ENCODE measurements at regions not wholly inside any gene's neighbourhood (a gene's known extent, or its start where the extent isn't known, plus 50 kb on each side); places are given as distances from the start of the nearest gene placed in this dataset.

- TF ChIP-seq FOXM1 (IDR thresholded peaks at IDR 0.05; ENCODE audit: low read depth, low read length) (no peak), CEBPB (IDR thresholded peaks at IDR 0.05; ENCODE audit: borderline replicate concordance in 1 of 2, low read depth in 2 of 2, low read length in 2 of 2) (no peak), MEF2A (IDR thresholded peaks at IDR 0.05; ENCODE audit: insufficient read depth, low read depth, low read length) (no peak), RUNX3 (IDR thresholded peaks at IDR 0.05; ENCODE audit: low read length) (no peak), PAX8 (IDR thresholded peaks at IDR 0.05) (no peak)
Observed at GRCh38 chr1:72662918-72663317, 380.6 kb upstream of the NEGR1 start (continued).

DNA sequence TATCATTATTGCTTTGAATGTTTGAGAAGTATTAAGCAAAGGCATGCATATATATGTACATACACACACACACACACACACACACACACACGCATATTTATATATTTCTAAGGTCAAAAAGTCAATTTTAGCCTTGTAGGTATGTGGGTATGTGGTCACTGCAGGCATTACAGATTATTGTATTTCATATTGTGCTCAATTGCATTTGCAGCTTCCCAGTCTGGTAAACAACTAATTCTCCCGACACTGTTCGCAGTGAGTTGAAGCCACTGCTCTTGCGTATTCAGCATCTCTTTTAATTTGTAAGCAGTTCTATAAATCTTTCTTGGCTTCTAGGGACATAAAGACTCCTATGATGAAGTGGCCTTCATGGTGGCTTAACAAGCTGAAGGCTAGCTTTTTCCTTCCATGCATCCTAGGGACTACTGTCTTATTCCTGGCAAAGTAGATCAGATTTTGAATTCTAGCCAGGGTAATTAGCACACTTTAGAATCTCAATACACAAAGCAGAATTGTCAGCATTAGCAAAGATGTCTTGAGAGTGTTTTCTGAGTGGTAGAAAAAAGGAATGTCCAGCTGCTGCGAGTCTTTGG is 368.6 kb upstream of the NEGR1 start:
- 50% methylated on average over 5 of the region's 5 CpGs for WGBS (ENCODE audit: insufficient coverage, insufficient replicate concordance, low lambda C conversion rate, missing lambda C conversion rate)
- H2AFZ ChIP-seq (ENCODE audit: control insufficient read depth, low read depth, low read length), result no peak overlapping the region
- no peak overlapping the region for H3K4me2 ChIP-seq (ENCODE audit: control insufficient read depth, insufficient read depth)
- no peaks in the 10 kb centered on the region for H4K20me1 ChIP-seq (ENCODE audit: control insufficient read depth, insufficient read depth)
- no peak for ATAC-seq
- FAIRE-seq, result no peak
- intact Hi-C loops (cut with micrococcal nuclease; ENCODE audit: unreplicated experiment) (no loop called here), in situ Hi-C loops (cut with MboI) (no loop called here)
- H3K9me3 ChIP-seq (replicated peaks; ENCODE audit: control insufficient read depth, insufficient read depth, low read length), result no peaks in the 10 kb centered on the region
- POLR2A ChIA-PET, result no interaction called here
- no peaks in the 10 kb centered on the region for H3K79me2 ChIP-seq (ENCODE audit: control insufficient read depth, insufficient read depth, low read length)
- no peak for DNase-seq (ENCODE audit: low read depth, low spot score)
- BruUV-seq (replicated peaks), result no TSS peak
- no peak overlapping the region for H3K9ac ChIP-seq (ENCODE audit: control insufficient read depth, insufficient read depth, low read length)
- no peak for TF ChIP-seq RFX5 (IDR thresholded peaks at IDR 0.05; ENCODE audit: low read depth, low read length)
- TF ChIP-seq FOXM1 (IDR thresholded peaks at IDR 0.05; ENCODE audit: low read depth, low read length), result no peak
- TF ChIP-seq ESRRA (IDR thresholded peaks at IDR 0.05; ENCODE audit: low read length), result no peak
- no peak for TF ChIP-seq TCF7 (IDR thresholded peaks at IDR 0.05; ENCODE audit: borderline replicate concordance)
- TF ChIP-seq KLF5 (IDR thresholded peaks at IDR 0.05; ENCODE audit: partially characterized antibody), result no peak
- TF ChIP-seq CREM (IDR thresholded peaks at IDR 0.05; ENCODE audit: low read depth), result no peak
- TF ChIP-seq ZZZ3 (IDR thresholded peaks at IDR 0.05; ENCODE audit: control insufficient read depth, insufficient read length, low read depth), result no peak
- no peak for TF ChIP-seq CHD4 (IDR thresholded peaks at IDR 0.05)
- no peak for TF ChIP-seq CBFB (IDR thresholded peaks at IDR 0.05; ENCODE audit: low read depth)
- TF ChIP-seq BCL11A (IDR thresholded peaks at IDR 0.05; ENCODE audit: low read depth, low read length), result no peak
- H3K27ac ChIP-seq (ENCODE audit: control insufficient read depth, insufficient read depth), result no peak overlapping the region
- no peak overlapping the region for H3K4me3 ChIP-seq
- H3K27me3 ChIP-seq (replicated peaks in 1 of 2; ENCODE audit: control insufficient read depth in 2 of 2, insufficient read depth in 2 of 2, low read length in 1 of 2), result no peaks in the 10 kb centered on the region
- no peaks in the 10 kb centered on the region for H3K4me1 ChIP-seq (ENCODE audit: control insufficient read depth, insufficient read depth, low read length)
- no peaks in the 10 kb centered on the region for H3K36me3 ChIP-seq (ENCODE audit: control insufficient read depth in 2 of 2, insufficient read depth in 2 of 2, low read length in 1 of 2)
- RAD21 ChIA-PET (ENCODE audit: unreplicated experiment), result no interaction called here
- SMC1A ChIA-PET (ENCODE audit: uncharacterized antibody, unreplicated experiment), result no interaction called here
- CTCF ChIA-PET, result no interaction called here
